ENCODE measurements at regions not wholly inside any gene's neighbourhood (a gene's known extent, or its start where the extent isn't known, plus 50 kb on each side); places are given as distances from the start of the nearest gene placed in this dataset.

DNA sequence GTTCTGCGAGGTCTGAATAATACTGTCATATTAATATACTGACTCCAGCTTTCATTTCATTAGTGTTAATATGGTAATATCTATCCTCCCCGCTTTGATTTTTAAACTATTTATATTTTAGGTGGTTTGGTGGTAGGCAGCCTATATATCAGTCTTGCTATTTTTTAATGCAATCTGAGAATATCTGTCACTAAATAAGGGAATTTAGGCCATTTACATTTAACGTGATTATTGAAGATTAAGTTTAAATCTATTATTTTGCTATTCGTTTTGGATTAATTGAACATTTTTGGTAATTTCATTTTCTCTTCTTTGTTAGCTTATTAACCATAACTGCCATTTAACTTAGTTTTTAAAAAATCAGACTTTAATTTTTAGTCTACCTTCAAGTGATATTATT is 247.7 kb upstream of the PMFBP1 start:
- H2AFZ ChIP-seq (ENCODE audit: low read length): no peak overlapping the region
- no peak for TF ChIP-seq SRF (IDR thresholded peaks at IDR 0.05; ENCODE audit: low read depth, low read length)
- TF ChIP-seq NANOG (IDR thresholded peaks at IDR 0.05; ENCODE audit: insufficient read depth, low read depth, low read length, poor library complexity, severe bottlenecking): no peak
- no peak overlapping the region for H2BK20ac ChIP-seq (ENCODE audit: low read length)
- no peak overlapping the region for H3K56ac ChIP-seq (replicated peaks; ENCODE audit: insufficient read length, low read depth, low read length)
- no peak overlapping the region for H2BK12ac ChIP-seq (ENCODE audit: low read depth, low read length)
- H3K23me2 ChIP-seq (ENCODE audit: low read depth, low read length): no peaks in the 10 kb centered on the region
- no peak overlapping the region for H3K27ac ChIP-seq (ENCODE audit: low read depth, low read length)
- no peak overlapping the region for H2BK5ac ChIP-seq (ENCODE audit: low read depth, low read length)
- no peak overlapping the region for H3K4me2 ChIP-seq (ENCODE audit: insufficient read depth in 1 of 2, low read depth in 2 of 2, low read length in 2 of 2)
- H3K18ac ChIP-seq (ENCODE audit: extremely low read depth, low read length): no peak overlapping the region
- H3K23ac ChIP-seq (ENCODE audit: insufficient read length): no peak overlapping the region
- no peaks in the 10 kb centered on the region for H4K20me1 ChIP-seq (replicated peaks in 1 of 2; ENCODE audit: control insufficient read depth in 1 of 2, insufficient read depth in 2 of 2, low read length in 2 of 2)
- no peak overlapping the region for H3K4ac ChIP-seq (replicated peaks; ENCODE audit: insufficient read length, low read depth, low read length)
- ChIA-PET CTCF (ENCODE audit: partially characterized antibody) (interaction anchor here (1.0 to 1.6 kb wide), 3 partner anchors 21 to 36 kb away, joined by 3 to 4 read pairs (median 3); no protein-coding TSS in a partner anchor), POLR2A (ENCODE audit: partially characterized antibody) (no interaction called here)
- no peak overlapping the region for H4K5ac ChIP-seq (ENCODE audit: insufficient read length, low read depth, low read length)
- no peaks in the 10 kb centered on the region for H3K79me2 ChIP-seq (ENCODE audit: control insufficient read depth in 1 of 2, insufficient read depth in 2 of 2, low read length in 2 of 2)
- FAIRE-seq (no peak), DNase-seq (ENCODE audit: low read depth in 1 of 2, low spot score in 2 of 2) (no peak)
- no peaks in the 10 kb centered on the region for H3K27me3 ChIP-seq (replicated peaks in 1 of 4; ENCODE audit: control insufficient read depth in 3 of 4, extremely low read depth in 1 of 4, insufficient read depth in 3 of 4, low read length in 3 of 4)
- H3K9me3 ChIP-seq (ENCODE audit: insufficient read depth in 2 of 2, low read depth in 1 of 2, low read length in 1 of 2): 0 out of 4 replicates have a peak, but pooled peaks cover 0 to 5% of the 10 kb centered on the region in 2 experiments
- H2AK5ac ChIP-seq (ENCODE audit: low read depth, low read length): no peak overlapping the region
- H3K79me1 ChIP-seq (ENCODE audit: low read depth, low read length): no peaks in the 10 kb centered on the region
- H3K4me1 ChIP-seq (replicated peaks in 1 of 4; ENCODE audit: control insufficient read depth in 3 of 4, insufficient read depth in 4 of 4, low read length in 3 of 4): no peaks in the 10 kb centered on the region
- H2BK120ac ChIP-seq (replicated peaks; ENCODE audit: low read depth, low read length): no peak overlapping the region
- H3K4me3 ChIP-seq (ENCODE audit: extremely low read depth in 1 of 4, insufficient read depth in 2 of 4, low read depth in 3 of 4, low read length in 4 of 4): no peak overlapping the region
- H4K8ac ChIP-seq (ENCODE audit: extremely low read depth, insufficient read depth, low read length): no peak overlapping the region
- H2BK15ac ChIP-seq (ENCODE audit: low read length): no peak overlapping the region
- H3K36me3 ChIP-seq (ENCODE audit: control insufficient read depth in 2 of 4, insufficient read depth in 4 of 4, low read length in 3 of 4): peaks cover 0 to 2% (median 0%) of the 10 kb centered on the region in 4 experiments; a peak in 2 of 8 replicates
- H3K9ac ChIP-seq (replicated peaks in 1 of 4; ENCODE audit: extremely low read depth in 1 of 4, low read depth in 3 of 4, low read length in 3 of 4): no peak overlapping the region
- H3K14ac ChIP-seq (ENCODE audit: insufficient read length): no peak overlapping the region
- H4K91ac ChIP-seq (replicated peaks; ENCODE audit: insufficient read length, low read length): no peak overlapping the region
- 89% methylated on average over 4 of the region's 4 CpGs; no CpG with 5 or more reads in 1 of the 2 experiments for whole genome bisulfite sequencing, 2 experiments (ENCODE audit: extremely low coverage in 1 of 2, insufficient coverage in 1 of 2, insufficient read length in 1 of 2, insufficient replicate concordance in 2 of 2, low coverage in 1 of 2, low lambda C conversion rate in 2 of 2, missing lambda C conversion rate in 1 of 2)
